ENCODE measurements at regions not wholly inside any gene's neighbourhood (a gene's known extent, or its start where the extent isn't known, plus 50 kb on each side); places are given as distances from the start of the nearest gene placed in this dataset.

DNA sequence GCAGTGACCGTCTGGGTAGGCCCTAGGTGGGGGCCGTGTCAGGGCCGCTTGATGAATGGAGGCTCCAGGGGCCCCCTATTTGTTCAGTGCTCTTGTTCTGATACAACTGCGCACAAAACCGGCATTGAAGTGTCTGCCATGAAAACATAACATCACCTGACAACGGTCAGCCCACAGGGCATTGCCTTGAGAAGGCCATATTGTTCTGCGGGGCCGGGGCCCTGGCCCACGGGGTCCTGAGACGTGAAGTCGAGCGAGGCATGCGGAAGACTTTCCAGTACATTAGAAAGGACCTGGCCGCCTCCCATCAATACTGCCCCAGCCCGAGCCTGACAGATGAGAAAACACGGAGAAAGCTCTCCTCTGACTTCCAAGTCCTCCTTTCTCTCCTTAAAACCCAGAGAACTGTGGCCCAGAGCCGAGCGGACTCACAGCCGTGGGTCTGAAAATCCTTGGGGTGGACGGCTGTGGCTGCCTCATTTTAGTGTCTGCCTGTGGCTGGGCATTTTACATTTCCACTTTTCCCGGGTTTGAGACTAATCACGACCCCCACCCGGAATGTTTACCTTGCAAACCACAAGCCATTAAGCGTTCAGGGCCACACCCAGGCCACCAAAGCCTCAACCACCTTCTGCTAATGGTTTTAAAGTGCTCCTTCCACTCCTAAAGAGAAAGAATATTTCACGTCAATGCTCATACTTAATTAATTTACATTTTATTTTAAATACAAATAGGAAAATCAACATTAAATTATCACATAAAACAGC, 391.0 kb upstream of the IRX2 start:
- ChIA-PET POLR2A (no interaction called here), CTCF (no interaction called here)
- ATAC-seq = no peak
- H3K9me3 Mint-ChIP-seq = peaks cover 8% of the 10 kb centered on the region
- peaks cover 2% of the 10 kb centered on the region for H3K4me1 Mint-ChIP-seq
- no peak for DNase-seq (ENCODE audit: low spot score)
- peaks cover 6% of the 10 kb centered on the region; the same call in 1 of the 2 replicates for H3K27me3 Mint-ChIP-seq (ENCODE audit: low read depth)
- H3K4me3 Mint-ChIP-seq = no peak overlapping the region
- H3K36me3 Mint-ChIP-seq = peaks cover 10% of the 10 kb centered on the region; the same call in 1 of the 2 replicates
- no peak overlapping the region for H3K27ac Mint-ChIP-seq
- TF ChIP-seq TEAD4 (CRISPR knock-in tag; IDR thresholded peaks at IDR 0.05) = no peak

- H3K36me3 Mint-ChIP-seq = peaks cover 10% of the 10 kb centered on the region; the same call in 1 of the 2 replicates
- peaks cover 2% of the 10 kb centered on the region for H3K4me1 Mint-ChIP-seq
- H3K27me3 Mint-ChIP-seq (ENCODE audit: low read depth) = peaks cover 6% of the 10 kb centered on the region; the same call in 1 of the 2 replicates
- ChIA-PET CTCF (no interaction called here), POLR2A (no interaction called here)
- no peak for ATAC-seq
- TF ChIP-seq ZNF423 (CRISPR knock-in tag; IDR thresholded peaks at IDR 0.05) = no peak
- TF ChIP-seq MLX (CRISPR knock-in tag; IDR thresholded peaks at IDR 0.05) = no peak
- no peak for TF ChIP-seq ZNF219 (CRISPR knock-in tag; IDR thresholded peaks at IDR 0.05; ENCODE audit: borderline replicate concordance)
- no peak for TF ChIP-seq CDX4 (CRISPR knock-in tag; IDR thresholded peaks at IDR 0.05; ENCODE audit: borderline replicate concordance)
- no peak for TF ChIP-seq NR3C1 (CRISPR knock-in tag; conservative IDR thresholded peaks at IDR 0.05; ENCODE audit: low read depth)
- no peak for TF ChIP-seq USF2 (CRISPR knock-in tag; IDR thresholded peaks at IDR 0.05)
- no peak for TF ChIP-seq TP53 (CRISPR knock-in tag; IDR thresholded peaks at IDR 0.05)
- TF ChIP-seq ZNF425 (CRISPR knock-in tag; conservative IDR thresholded peaks at IDR 0.05) = no peak
- TF ChIP-seq MYBL2 (CRISPR knock-in tag; IDR thresholded peaks at IDR 0.05) = no peak
- TF ChIP-seq, protein P1, sequence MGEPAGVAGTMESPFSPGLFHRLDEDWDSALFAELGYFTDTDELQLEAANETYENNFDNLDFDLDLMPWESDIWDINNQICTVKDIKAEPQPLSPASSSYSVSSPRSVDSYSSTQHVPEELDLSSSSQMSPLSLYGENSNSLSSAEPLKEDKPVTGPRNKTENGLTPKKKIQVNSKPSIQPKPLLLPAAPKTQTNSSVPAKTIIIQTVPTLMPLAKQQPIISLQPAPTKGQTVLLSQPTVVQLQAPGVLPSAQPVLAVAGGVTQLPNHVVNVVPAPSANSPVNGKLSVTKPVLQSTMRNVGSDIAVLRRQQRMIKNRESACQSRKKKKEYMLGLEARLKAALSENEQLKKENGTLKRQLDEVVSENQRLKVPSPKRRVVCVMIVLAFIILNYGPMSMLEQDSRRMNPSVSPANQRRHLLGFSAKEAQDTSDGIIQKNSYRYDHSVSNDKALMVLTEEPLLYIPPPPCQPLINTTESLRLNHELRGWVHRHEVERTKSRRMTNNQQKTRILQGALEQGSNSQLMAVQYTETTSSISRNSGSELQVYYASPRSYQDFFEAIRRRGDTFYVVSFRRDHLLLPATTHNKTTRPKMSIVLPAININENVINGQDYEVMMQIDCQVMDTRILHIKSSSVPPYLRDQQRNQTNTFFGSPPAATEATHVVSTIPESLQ (CRISPR knock-in tag; IDR thresholded peaks at IDR 0.05) = no peak
- TF ChIP-seq ZMAT4 (CRISPR knock-in tag; IDR thresholded peaks at IDR 0.05) = no peak
- no peak for TF ChIP-seq MAX (CRISPR knock-in tag; IDR thresholded peaks at IDR 0.05)
- TF ChIP-seq E2F5 (CRISPR knock-in tag; IDR thresholded peaks at IDR 0.05) = no peak
- TF ChIP-seq GRHL2 (CRISPR knock-in tag; IDR thresholded peaks at IDR 0.05; ENCODE audit: insufficient replicate concordance, severe bottlenecking) = no peak
- no peak for TF ChIP-seq CREM (CRISPR knock-in tag; IDR thresholded peaks at IDR 0.05)
- H3K4me3 Mint-ChIP-seq = no peak overlapping the region
- no peak for DNase-seq (ENCODE audit: low spot score)
- H3K9me3 Mint-ChIP-seq = peaks cover 8% of the 10 kb centered on the region
- H3K27ac Mint-ChIP-seq = no peak overlapping the region
These were observed 388.6 kb upstream of the IRX2 start for GRCh38 chr5:3140117-3140516.

All from WTC11 (cell line).